Breast epithelium (tissue), 4 donors: ENCODE measurements at regions not wholly inside any gene's neighbourhood (a gene's known extent, or its start where the extent isn't known, plus 50 kb on each side); places are given as distances from the start of the nearest gene placed in this dataset.

ENCODE experiments used
- DNase-seq, 2 donors: peaks; one replicate each; pipeline ENCODE4 v3.0.0-alpha.2; 2019; ENCODE audit warnings: low spot score in 2 of 2
- H3K27ac ChIP-seq, 2 donors: fragments of 200-600 bp; sonication (generic) in 1 of 2; one replicate each; pipeline ENCODE4 v1.5.1; 2016 to 2019; ENCODE audit warnings: mild to moderate bottlenecking in 1 of 2
- H3K27me3 ChIP-seq, 2 donors: fragments of 200-600 bp; sonication (generic) in 1 of 2; one replicate each; pipeline versions ENCODE4 v1.5.1 to v1.6.0; 2017 to 2019; ENCODE audit warnings: control low read depth in 1 of 2, mild to moderate bottlenecking in 1 of 2
- H3K36me3 ChIP-seq: fragments of 200-600 bp; one replicate; pipeline ENCODE4 v1.5.1; 2019
- H3K4me1 ChIP-seq, 2 donors: fragments of 200-600 bp; sonication (generic); one replicate each; pipeline ENCODE4 v1.5.1; 2016 to 2019; ENCODE audit warnings: control low read depth in 1 of 2
- H3K4me3 ChIP-seq, 3 donors: fragments of 200-600 bp; sonication (generic); 1 replicate in 2 of 3; 2 replicates in 1 of 3; pipeline ENCODE4 v1.5.1; 2016 to 2019; ENCODE audit warnings: mild to moderate bottlenecking in 3 of 3, moderate library complexity in 2 of 3
- H3K9me3 ChIP-seq, 2 donors: fragments of 200-600 bp; sonication (generic) in 1 of 2; one replicate each; pipeline ENCODE4 v1.5.1; 2016 to 2019; ENCODE audit warnings: control low read depth in 1 of 2
- POLR2A ChIP-seq: fragments of 450-650 bp; IDR thresholded peaks from one replicate; pipeline ENCODE4 v1.6.1; 2016; ENCODE audit warnings: antibody characterized with exemption, mild to moderate bottlenecking, moderate library complexity
- POLR2AphosphoS5 ChIP-seq, 3 donors: sonication (generic); formaldehyde crosslinking; IDR thresholded peaks; one replicate each; pipeline ENCODE4 v1.6.1; 2017; ENCODE audit warnings: antibody characterized with exemption in 3 of 3
- intact Hi-C: fragments of 100-400 bp; cut with DNase I; formaldehyde crosslinking; loops from one replicate; pipeline ENCODE4 v1.15.1; 2023; ENCODE audit warnings: low total_unique reads
- TF ChIP-seq, protein P1 (sequence below), 3 donors: fragments of 450-650 bp; IDR thresholded peaks; one replicate each; pipeline ENCODE4 v1.5.1; 2016 to 2017; ENCODE audit warnings: antibody characterized with exemption in 3 of 3, mild to moderate bottlenecking in 3 of 3, moderate library complexity in 3 of 3

DNA sequence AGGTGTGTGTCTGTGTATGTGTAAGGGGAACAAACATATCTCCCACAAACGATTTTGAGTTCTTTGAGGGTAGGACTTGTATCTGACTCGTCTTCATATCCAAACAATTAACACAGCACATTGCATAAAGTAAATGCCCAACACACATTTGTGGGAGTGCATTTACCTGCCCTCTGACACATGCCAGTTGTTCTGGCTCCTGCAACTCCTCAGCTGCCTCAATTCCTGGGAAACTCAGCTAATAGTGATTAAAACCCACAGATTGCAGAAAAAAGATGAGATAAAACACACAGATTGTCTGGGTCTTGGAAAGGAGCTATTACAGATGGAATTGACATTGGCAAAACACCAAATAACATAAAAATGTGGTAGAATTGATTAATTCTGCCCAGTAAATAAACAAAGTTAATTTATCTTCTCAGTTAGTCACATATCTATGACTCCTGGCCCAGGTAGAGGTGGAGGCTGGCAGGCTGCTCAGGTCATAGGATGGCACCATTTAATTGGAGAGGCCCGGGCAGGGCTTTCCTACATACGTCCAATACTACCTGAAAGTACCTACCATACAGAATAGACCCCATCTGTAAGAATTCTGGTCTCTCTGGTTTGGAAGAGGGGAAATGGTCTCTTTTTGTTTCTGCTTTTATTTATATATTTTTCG, 71.5 kb upstream of the IFNGR1 start:
- no peaks in the 10 kb centered on the region for H3K27me3 ChIP-seq
- no peak for DNase-seq
- no peaks in the 10 kb centered on the region for H3K4me1 ChIP-seq
- TF ChIP-seq, protein P1, sequence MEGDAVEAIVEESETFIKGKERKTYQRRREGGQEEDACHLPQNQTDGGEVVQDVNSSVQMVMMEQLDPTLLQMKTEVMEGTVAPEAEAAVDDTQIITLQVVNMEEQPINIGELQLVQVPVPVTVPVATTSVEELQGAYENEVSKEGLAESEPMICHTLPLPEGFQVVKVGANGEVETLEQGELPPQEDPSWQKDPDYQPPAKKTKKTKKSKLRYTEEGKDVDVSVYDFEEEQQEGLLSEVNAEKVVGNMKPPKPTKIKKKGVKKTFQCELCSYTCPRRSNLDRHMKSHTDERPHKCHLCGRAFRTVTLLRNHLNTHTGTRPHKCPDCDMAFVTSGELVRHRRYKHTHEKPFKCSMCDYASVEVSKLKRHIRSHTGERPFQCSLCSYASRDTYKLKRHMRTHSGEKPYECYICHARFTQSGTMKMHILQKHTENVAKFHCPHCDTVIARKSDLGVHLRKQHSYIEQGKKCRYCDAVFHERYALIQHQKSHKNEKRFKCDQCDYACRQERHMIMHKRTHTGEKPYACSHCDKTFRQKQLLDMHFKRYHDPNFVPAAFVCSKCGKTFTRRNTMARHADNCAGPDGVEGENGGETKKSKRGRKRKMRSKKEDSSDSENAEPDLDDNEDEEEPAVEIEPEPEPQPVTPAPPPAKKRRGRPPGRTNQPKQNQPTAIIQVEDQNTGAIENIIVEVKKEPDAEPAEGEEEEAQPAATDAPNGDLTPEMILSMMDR (IDR thresholded peaks at IDR 0.05) = no peak
- TF ChIP-seq POLR2A (no peak), POLR2AphosphoS5 (IDR thresholded peaks at IDR 0.05) (no peak)
- no peaks in the 10 kb centered on the region for H3K9me3 ChIP-seq
- H3K27ac ChIP-seq = no peak overlapping the region
- H3K36me3 ChIP-seq = no peaks in the 10 kb centered on the region
- intact Hi-C loops = no loop called here
- H3K4me3 ChIP-seq = no peak overlapping the region

GRCh38 chr6:137286916-137287315, 67.7 kb upstream of the IFNGR1 start:
- Histone ChIP-seq H3K4me1 (no peaks in the 10 kb centered on the region), H3K9me3 (no peaks in the 10 kb centered on the region), H3K27ac (no peak overlapping the region), H3K27me3 (no peaks in the 10 kb centered on the region), H3K4me3 (no peak overlapping the region), H3K36me3 (no peaks in the 10 kb centered on the region)
- TF ChIP-seq POLR2AphosphoS5 (IDR thresholded peaks at IDR 0.05) = no peak
- TF ChIP-seq, protein P1 (IDR thresholded peaks at IDR 0.05) = no peak
- no peak for TF ChIP-seq POLR2A
- intact Hi-C loops = no loop called here
- DNase-seq = no peak

GRCh38 chr6:137286368-137286767, 67.2 kb upstream of the IFNGR1 start:
- TF ChIP-seq, protein P1 (IDR thresholded peaks at IDR 0.05) = no peak
- no peak for TF ChIP-seq POLR2A
- TF ChIP-seq POLR2AphosphoS5 (IDR thresholded peaks at IDR 0.05) = no peak
- no peak overlapping the region for H3K27ac ChIP-seq
- intact Hi-C loops = no loop called here
- H3K4me3 ChIP-seq = no peak overlapping the region
- no peaks in the 10 kb centered on the region for H3K27me3 ChIP-seq
- no peaks in the 10 kb centered on the region for H3K4me1 ChIP-seq
- DNase-seq = no peak
- H3K36me3 ChIP-seq = no peaks in the 10 kb centered on the region
- H3K9me3 ChIP-seq = no peaks in the 10 kb centered on the region

DNA sequence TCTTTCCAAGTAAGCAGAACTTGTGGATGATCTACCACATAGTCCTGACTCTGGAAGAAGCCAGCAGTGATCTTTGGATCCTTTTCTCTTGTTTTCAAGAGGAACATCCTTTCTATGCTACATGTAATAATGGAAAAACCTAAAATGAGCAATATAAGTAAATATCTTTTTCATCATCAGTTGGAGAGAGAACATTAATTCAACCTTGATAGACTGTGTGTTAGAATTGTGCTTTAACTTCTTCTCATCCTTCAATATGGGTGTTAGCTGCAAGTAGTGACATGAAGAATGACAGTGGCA, 65.6 kb upstream of the IFNGR1 start:
- Histone ChIP-seq H3K4me1 (no peaks in the 10 kb centered on the region), H3K9me3 (no peaks in the 10 kb centered on the region), H3K27me3 (no peaks in the 10 kb centered on the region), H3K4me3 (no peak overlapping the region), H3K36me3 (no peaks in the 10 kb centered on the region), H3K27ac (no peak overlapping the region)
- intact Hi-C loops = no loop called here
- DNase-seq = no peak
- TF ChIP-seq POLR2A = no peak
- no peak for TF ChIP-seq POLR2AphosphoS5 (IDR thresholded peaks at IDR 0.05)
- TF ChIP-seq, protein P1 (IDR thresholded peaks at IDR 0.05) = no peak

GRCh38 chr6:137283940-137284810, 65.0 kb upstream of the IFNGR1 start:
- intact Hi-C loops = no loop called here
- DNase-seq = no peak

More at GRCh38 chr6:137283940-137284810, 65.0 kb upstream of the IFNGR1 start:
- H3K9me3 ChIP-seq = no peaks in the 10 kb centered on the region
- no peaks in the 10 kb centered on the region for H3K36me3 ChIP-seq
- no peaks in the 10 kb centered on the region for H3K4me1 ChIP-seq
- H3K27me3 ChIP-seq = no peaks in the 10 kb centered on the region
- H3K27ac ChIP-seq = no peak overlapping the region
- H3K4me3 ChIP-seq = no peak overlapping the region
- TF ChIP-seq POLR2A (no peak), POLR2AphosphoS5 (IDR thresholded peaks at IDR 0.05) (no peak)
- TF ChIP-seq, protein P1 (IDR thresholded peaks at IDR 0.05) = no peak
